Activated naive CD4-positive, alpha-beta T cell treated with anti-CD3 and anti-CD28 coated beads, Interleukin-2, amount 50 U/mL, for 72 hours (primary cell): ENCODE measurements at regions not wholly inside any gene's neighbourhood (a gene's known extent, or its start where the extent isn't known, plus 50 kb on each side); places are given as distances from the start of the nearest gene placed in this dataset.
"Not testable (repeated sequence)": the region's sequence is repeated elsewhere in the genome, so short reads cannot be mapped to it uniquely, and the experiment has no call there.

Experiments used
- ATAC-seq, 2 donors: fragments of 150-1000 bp; cut with Tn5 transposase; 2 replicates each; pipeline ENCODE4 v1.10.0; 2021; ENCODE audit warnings: mild to moderate bottlenecking in 2 of 2, moderate library complexity in 2 of 2
- DNase-seq, 2 donors: peaks; one replicate each; pipeline ENCODE4 v3.0.0; 2021 to 2022; ENCODE audit warnings: low spot score in 2 of 2
- H3K27ac Mint-ChIP-seq, 2 donors: one replicate each; pipeline ENCODE4 v1.8.0; 2022; ENCODE audit warnings: mild to moderate bottlenecking in 2 of 2, mixed read lengths in 2 of 2
- H3K36me3 Mint-ChIP-seq, 2 donors: one replicate each; pipeline ENCODE4 v1.8.0; 2022; ENCODE audit warnings: mixed read lengths in 2 of 2
- H3K9me3 Mint-ChIP-seq, 2 donors: one replicate each; pipeline ENCODE4 v1.8.0; 2022; ENCODE audit warnings: mixed read lengths in 2 of 2

DNA sequence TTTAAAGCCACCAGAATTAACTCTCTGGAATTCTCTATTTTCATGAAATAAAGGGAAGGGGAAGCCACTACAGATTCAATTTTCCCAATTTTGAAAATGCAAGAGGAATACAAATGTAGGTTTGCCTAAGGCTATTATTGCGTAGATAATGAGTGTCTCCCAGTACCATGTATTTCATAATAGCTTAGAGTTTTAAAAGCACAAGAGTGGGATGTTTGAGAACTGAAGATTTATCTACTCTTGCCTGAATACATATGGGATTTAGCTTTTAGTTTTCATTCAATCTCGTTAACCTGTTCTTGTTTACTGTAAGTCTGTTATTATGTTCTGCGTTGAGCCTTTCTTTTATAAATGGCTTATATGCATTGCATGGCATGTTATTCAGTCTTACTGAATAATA, 795.1 kb downstream of the BRINP3 start:
- Mint-ChIP-seq H3K36me3 (no peaks in the 10 kb centered on the region), H3K27ac (no peak overlapping the region), H3K9me3 (peaks cover 4% of the 10 kb centered on the region in 2 donors)
- no peak for ATAC-seq
- no peak for DNase-seq

DNA sequence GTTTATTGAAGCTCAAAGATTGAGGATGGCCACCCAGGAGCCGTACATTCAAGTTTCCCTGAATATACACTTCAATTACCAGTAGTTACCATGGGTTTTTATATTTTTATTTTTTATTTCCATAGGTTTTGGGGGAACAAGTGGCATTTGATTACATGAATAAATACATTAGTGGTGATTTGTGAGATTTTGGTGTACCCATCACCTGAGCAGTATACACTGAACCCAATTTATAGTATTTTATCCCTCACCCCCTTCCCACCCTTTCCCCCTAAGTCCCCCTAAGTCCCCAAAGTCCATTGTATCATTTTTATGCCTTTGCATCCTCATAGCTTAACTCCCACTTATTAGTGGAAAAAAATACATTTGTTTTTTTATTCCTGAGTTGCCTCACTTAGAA, 791.4 kb downstream of the BRINP3 start:
- DNase-seq (no peak), ATAC-seq (no peak)
- H3K9me3 Mint-ChIP-seq = peaks cover 4 to 12% of the 10 kb centered on the region in 2 donors
- no peak overlapping the region for H3K27ac Mint-ChIP-seq
- H3K36me3 Mint-ChIP-seq = no peaks in the 10 kb centered on the region

DNA sequence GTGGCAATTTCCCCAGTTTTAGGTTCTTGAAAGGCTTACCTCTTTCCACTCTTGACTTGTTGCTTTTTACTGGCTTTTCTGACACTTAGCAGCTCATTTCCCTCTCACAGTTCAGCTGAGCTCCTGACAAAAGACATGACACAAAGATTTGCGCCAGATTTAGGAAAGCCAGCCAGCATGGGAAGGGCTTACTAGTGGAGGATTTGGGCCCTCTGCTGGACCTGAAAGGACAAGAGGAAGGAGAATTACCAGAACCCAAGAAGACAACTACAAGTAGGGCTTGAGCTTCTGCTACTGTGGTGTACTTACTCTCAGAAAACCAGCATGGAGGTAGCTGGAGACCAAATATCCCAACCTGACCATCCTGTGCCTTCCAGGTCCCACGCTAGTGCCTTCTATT, 784.5 kb downstream of the BRINP3 start:
- Mint-ChIP-seq H3K9me3 (peaks cover 20 to 22% of the 10 kb centered on the region in 2 donors), H3K36me3 (peaks cover 0 to 4% of the 10 kb centered on the region in 2 donors), H3K27ac (no peak overlapping the region)
- ATAC-seq (no peak), DNase-seq (no peak)

DNA sequence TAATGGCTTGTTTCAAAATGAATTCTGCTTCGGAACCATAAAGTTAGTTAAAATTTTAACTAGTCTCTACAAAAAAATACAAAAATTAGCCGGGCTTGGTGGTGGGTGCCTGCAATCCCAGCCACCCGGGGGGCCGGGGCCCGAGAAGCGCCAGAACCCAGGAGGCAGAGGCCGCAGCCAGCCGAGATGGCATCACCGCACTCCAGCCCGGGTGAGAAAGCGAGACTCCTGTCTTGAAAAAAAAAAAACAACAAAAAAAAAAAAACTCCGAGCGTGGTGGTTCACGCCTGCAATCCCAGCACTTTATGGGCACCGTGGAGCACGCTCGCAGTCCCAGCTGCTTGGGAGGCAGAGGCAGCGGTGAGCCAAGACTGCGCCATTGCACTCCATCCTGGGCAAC, 781.4 kb downstream of the BRINP3 start:
- Mint-ChIP-seq H3K27ac (no peak overlapping the region), H3K9me3 (peaks cover 24 to 26% of the 10 kb centered on the region in 2 donors), H3K36me3 (peaks cover 0 to 4% of the 10 kb centered on the region in 2 donors)
- ATAC-seq (no peak), DNase-seq (no peak)

DNA sequence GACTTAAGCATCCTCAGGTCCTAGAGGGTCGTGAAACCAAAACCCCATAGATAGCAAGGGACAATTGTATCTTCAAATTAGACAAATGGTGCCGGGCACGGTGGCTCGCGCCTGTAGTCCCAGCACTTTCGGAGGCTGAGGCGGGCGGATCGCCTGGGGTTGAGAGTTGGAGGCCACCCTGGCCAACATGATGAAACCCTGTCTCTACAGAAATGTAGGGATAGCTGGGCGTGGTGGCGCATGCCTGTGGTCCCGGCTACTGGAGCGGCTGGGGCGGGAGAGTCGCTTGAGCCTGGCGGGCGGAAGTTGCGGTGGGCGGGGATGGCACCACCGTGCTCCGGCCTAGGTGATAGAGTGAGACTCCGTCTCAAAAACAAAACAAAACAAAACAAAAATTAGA, 780.6 kb downstream of the BRINP3 start:
- Mint-ChIP-seq H3K36me3 (peaks cover 0 to 4% of the 10 kb centered on the region in 2 donors), H3K27ac (no peak overlapping the region), H3K9me3 (peaks cover 28 to 33% of the 10 kb centered on the region in 2 donors)
- ATAC-seq (no peak), DNase-seq (no peak)

DNA sequence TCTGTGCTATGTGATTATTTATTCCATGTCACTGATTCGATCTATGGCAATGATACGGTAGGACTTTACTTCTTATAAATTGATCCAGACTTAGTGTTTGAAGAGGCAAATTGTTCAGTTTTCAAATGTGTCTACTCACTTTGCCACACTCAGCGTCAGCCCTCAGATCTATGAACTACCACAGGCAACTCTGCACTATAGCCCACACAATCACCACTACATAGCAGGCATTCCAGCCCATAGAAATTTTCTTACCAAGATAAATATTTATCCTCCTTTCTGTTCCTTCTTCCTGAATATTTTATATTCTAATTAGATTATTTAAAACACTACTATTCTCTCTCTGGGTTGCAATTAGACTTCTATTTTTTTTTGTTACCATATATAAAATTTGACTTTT, 776.1 kb downstream of the BRINP3 start:
- DNase-seq (no peak), ATAC-seq (no peak)
- Mint-ChIP-seq H3K9me3 (peaks cover 14 to 29% of the 10 kb centered on the region in 2 donors), H3K36me3 (peaks cover 0 to 7% of the 10 kb centered on the region in 2 donors), H3K27ac (no peak overlapping the region)

DNA sequence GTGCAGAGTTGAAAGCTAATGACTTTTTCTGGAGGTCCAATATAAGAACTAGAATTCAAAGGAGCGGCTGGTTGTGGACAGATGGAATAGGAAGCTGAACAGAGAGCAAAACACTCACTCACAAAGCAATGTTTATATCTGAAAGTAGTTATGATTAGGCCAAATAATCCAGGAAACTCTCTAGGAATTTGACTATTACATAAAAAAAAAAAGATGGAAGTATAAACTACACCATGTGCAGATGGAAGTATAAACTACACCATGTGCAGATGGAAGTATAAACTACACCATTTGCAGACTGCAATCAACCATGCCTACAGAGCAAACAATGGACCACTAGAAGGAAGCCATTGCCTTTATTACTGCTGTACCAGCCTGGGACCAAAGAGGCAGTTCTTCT, 771.1 kb downstream of the BRINP3 start:
- Mint-ChIP-seq H3K9me3 (peaks cover 25 to 54% of the 10 kb centered on the region in 2 donors), H3K36me3 (peaks cover 0 to 12% of the 10 kb centered on the region in 2 donors), H3K27ac (no peak overlapping the region)
- no peak for DNase-seq
- no peak for ATAC-seq

DNA sequence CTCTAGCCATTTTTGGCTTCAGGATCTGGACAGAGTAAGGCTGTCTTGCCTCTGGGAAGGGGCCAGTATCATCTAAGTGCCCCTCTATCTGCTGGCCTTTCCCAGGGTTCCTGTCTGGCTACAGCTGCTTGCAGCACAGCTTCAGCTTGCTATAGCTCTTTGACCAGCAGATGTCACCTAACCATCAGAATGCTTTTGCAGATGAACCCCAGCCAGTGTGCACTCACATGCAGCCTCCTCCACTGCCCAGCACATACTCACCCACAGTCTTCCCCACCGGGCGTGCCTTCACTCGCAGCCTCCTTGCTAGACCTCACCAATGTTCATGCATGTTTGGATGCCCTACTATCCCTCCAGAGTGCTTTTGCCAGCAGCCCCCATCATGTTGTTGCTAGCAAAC, 769.0 kb downstream of the BRINP3 start:
- Mint-ChIP-seq H3K36me3 (peaks cover 0 to 12% of the 10 kb centered on the region in 2 donors), H3K27ac (no peak overlapping the region), H3K9me3 (peaks cover 24 to 48% of the 10 kb centered on the region in 2 donors)
- DNase-seq = no peak
- no peak for ATAC-seq

DNA sequence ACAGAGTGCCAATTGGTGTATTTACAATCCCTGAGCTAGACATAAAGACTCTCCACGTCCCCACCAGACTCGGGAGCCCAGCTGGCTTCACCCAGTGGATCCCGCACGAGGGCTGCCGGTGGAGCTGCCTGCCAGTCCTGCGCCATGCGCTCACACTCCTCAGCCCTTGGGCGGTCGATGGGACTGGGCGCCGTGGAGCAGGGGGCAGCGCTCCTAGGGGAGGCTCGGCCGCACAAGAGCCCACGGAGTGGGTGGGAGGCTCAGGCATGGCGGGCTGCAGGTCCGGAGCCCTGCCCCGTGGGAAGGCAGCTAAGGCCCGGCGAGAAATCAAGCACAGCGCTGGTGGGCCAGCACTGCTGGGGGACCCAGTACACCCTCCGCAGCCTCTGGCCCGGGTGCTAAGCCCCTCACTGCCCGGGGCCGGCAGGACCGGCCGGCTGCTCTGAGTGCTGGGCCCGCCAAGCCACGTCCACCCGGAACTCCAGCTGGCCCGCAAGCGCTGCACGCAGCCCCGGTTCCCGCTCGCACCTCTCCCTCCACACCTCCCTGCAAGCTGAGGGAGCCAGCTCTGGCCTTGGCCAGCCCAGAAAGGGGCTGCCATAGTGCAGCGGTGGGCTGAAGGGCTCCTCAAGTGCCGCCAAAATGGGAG, 759.4 kb downstream of the BRINP3 start:
- H3K9me3 Mint-ChIP-seq, H3K36me3 Mint-ChIP-seq, DNase-seq, H3K27ac Mint-ChIP-seq, ATAC-seq: not testable (repeated sequence)

DNA sequence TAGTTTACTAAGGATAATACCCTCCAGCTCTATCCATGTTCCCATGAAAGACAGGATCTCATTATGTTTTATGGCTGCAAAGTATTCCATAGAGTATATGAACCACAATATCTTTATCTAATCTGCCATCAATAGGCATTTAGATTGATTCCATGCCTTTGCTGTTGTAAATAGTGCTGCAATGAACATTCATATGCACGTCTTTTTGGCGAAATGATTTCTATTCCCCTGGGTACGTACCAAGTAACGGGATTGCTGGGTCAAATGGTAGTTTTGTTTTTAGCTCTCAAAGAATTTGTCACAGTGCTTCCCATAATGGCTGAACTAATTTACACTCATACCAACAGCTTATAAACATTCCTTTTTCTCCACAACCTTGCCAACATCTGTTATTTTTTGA, 750.9 kb downstream of the BRINP3 start:
- ATAC-seq (no peak), DNase-seq (no peak)
- Mint-ChIP-seq H3K27ac (no peak overlapping the region), H3K36me3 (peaks cover 4 to 6% of the 10 kb centered on the region in 2 donors), H3K9me3 (peaks cover 14 to 18% of the 10 kb centered on the region in 2 donors)

DNA sequence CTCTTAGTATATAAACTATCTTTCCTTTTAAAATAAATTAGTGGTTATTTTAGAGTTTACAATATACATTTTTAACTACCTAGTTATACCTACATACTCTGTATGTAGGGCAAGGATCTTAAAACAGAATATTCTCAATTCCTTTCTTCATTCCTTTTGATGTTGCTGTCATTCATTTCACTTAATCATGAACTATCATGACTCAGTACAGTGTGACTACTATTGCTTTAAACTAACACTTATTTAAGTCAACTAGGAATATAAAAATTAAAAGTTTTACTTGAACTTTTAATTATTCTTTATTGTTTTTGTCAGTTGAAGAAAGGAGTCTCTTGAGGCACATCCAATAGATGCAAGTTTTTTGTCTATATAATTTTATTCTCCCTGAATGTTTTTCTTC, 726.4 kb downstream of the BRINP3 start:
- ATAC-seq (no peak), DNase-seq (no peak)
- H3K9me3 Mint-ChIP-seq = peaks cover 12 to 19% of the 10 kb centered on the region in 2 donors
- H3K36me3 Mint-ChIP-seq = peaks cover 6 to 7% of the 10 kb centered on the region in 2 donors
- H3K27ac Mint-ChIP-seq = no peak overlapping the region

DNA sequence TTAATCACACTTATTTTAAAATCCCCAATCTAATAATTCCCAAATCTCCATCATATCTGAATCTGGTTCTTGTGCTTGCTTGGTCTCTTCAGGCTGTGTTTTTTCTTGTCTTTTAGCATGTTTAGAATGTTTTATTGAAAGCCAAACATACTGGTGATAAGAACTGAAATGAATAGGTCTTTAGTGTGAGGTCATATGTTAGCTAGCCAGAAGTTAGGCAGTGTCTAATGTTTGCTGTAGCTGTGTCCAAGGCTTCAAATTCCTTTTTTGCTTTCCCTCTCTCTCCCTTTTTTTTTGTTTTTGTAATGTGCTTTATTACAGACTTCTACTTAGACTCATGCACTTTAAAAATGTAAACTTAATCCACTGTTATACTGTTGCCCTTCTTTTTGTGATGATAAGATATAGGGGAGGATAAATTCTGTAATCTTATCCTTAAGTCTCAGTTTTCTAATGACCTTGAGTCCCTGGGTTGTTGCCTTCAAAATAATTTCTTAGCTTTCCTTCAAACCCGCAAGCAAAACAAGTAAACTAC, 725.1 kb downstream of the BRINP3 start:
- DNase-seq (no peak), ATAC-seq (no peak)
- peaks cover 12 to 20% of the 10 kb centered on the region in 2 donors for H3K9me3 Mint-ChIP-seq
- H3K36me3 Mint-ChIP-seq = peaks cover 6 to 10% of the 10 kb centered on the region in 2 donors
- no peak overlapping the region for H3K27ac Mint-ChIP-seq

DNA sequence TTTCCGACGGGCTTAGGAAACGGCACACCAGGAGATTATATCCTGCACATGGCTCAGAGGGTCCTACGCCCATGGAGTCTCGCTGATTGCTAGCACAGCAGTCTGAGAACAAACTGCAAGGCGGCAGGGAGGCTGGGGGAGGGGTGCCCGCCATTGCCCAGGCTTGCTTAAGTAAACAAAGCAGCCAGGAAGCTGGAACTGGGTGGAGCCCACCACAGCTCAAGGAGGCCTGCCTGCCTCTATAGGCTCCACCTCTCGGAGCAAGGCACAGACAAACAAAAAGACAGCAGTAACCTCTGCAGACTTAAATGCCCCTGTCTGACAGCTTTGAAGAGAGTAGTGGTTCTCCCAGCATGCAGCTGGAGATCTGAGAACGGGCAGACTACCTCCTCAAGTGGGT, 722.6 kb downstream of the BRINP3 start:
- not testable (repeated sequence) for ATAC-seq

DNA sequence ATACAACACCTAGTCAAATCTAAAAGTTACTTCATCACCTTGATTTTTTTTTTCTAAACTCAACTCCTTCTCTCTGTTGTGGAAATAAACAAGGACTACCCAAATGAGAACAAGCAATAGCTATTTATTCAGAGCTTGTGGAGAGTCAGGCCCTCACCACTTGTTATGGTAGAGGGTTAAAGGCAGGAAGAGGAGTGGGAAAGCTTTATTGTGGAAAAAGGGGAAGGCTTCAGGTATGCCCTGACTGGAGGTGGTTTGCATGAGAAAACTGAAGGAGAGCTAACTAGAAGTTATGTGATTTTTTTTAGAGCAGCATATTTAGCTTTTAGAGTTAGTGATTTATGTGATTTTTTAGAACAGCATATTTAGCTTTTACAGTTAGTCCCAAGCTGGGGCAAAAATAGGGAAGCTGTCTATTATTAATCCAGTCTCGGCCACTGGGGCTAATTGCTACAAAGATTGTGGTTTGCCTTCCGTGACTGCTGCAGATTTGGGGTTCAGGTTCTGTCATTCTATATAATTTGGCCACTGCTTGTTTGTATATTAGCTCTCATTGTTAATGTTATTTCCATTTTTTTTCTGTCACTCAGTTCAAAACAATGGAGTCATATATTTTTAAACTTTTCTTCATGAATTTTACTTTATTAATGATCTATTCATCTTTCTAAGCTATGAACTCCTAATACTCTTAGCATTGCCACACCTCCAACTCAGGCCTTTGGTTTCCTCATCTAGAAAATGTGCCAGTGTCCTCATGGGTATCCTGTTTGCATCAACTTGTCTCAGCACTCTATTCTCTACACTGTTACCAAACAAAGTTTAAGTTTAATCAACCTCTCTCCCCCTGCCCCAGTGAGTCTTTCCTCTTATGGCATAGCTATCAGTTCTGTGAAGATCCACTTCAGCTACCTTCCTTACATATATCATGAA, 713.0 kb downstream of the BRINP3 start:
- Mint-ChIP-seq H3K36me3 (peaks cover 0 to 2% of the 10 kb centered on the region in 2 donors), H3K27ac (no peak overlapping the region), H3K9me3 (peaks cover 19 to 30% of the 10 kb centered on the region in 2 donors)
- ATAC-seq = no peak
- DNase-seq = no peak

More for the DNA sequence above, 722.6 kb downstream of the BRINP3 start:
- not testable (repeated sequence) for H3K27ac Mint-ChIP-seq, DNase-seq
- peaks cover 12 to 19% of the 10 kb centered on the region in 2 donors for H3K9me3 Mint-ChIP-seq
- peaks cover 6 to 11% of the 10 kb centered on the region in 2 donors for H3K36me3 Mint-ChIP-seq

DNA sequence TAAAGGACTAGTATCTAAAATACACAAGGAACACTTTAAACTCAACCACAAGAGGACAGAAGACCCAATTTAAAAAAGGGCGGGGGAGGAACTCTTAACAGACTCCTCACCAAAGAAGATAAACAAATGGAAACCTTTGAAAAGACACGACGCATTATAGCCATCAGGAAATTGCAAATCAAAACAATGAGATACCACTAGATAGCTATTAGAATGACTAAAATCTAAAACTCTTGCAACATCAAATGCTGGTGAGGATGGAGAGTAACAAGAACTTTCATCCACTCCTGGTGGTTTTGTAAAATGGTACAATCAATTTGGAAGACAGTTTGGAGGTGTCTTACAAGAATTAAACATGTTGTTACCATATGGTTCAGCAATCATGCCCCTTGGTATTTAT, 708.2 kb downstream of the BRINP3 start:
- peaks cover 0 to 10% of the 10 kb centered on the region in 2 donors for H3K36me3 Mint-ChIP-seq
- no peak for DNase-seq
- no peak for ATAC-seq
- H3K9me3 Mint-ChIP-seq = peaks cover 20 to 27% of the 10 kb centered on the region in 2 donors
- no peak overlapping the region for H3K27ac Mint-ChIP-seq

DNA sequence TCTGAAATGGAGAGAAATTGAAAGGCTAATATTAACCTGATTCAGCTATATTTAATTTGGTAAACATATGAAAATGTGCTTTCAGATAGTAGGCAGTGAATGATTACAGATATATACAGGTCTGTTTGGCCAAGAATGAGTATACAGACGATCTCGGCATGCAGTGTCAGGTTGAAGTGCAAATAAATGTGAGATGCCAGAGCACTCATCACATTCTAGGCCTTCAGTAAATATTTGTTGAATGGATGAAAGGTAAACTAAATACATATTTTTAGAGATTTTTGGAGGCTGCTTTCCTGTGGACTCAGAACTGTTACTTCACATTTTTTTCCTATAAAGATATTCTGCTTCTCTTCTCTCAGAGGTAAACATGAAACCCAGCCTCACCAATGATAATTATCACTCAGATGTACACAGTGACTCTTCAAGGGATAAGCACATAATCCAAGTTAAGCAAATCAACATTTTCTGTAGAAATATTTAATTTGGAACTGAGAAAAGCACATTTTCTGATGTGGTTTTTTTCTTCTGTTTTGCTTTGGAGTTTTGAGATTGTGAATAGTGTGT, 702.9 kb downstream of the BRINP3 start:
- Mint-ChIP-seq H3K27ac (no peak overlapping the region), H3K36me3 (peaks cover 0 to 6% of the 10 kb centered on the region in 2 donors), H3K9me3 (peaks cover 12 to 13% of the 10 kb centered on the region in 2 donors)
- no peak for ATAC-seq
- no peak for DNase-seq

DNA sequence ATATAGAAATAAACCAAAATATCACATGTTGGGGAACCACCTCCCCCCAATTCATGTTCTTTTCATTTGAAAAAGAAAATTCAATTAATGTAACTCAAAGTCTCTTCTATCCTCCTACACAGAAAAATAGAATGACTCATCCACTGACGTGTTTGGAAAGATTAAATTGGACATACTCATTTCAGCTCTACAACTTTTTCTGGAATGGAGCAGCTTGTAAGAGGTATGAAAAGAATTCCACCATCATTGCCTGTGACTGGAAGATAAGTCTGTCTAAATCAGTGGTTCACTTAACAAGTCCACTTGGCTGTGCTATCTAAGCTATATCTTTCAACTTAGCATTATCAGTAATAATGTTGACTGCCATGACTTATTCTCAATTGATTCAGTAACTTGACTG, 702.3 kb downstream of the BRINP3 start:
- peaks cover 0 to 5% of the 10 kb centered on the region in 2 donors for H3K36me3 Mint-ChIP-seq
- H3K9me3 Mint-ChIP-seq = peaks cover 9 to 13% of the 10 kb centered on the region in 2 donors
- DNase-seq = no peak
- ATAC-seq = no peak
- H3K27ac Mint-ChIP-seq = no peak overlapping the region
